Femur (tissue), 1 donor: ENCODE measurements at regions not wholly inside any gene's neighbourhood (a gene's known extent, or its start where the extent isn't known, plus 50 kb on each side); places are given as distances from the start of the nearest gene placed in this dataset.

Experiments
- DNase-seq: peaks from one replicate; pipeline ENCODE4 v3.0.0-alpha.2; 2017

DNA sequence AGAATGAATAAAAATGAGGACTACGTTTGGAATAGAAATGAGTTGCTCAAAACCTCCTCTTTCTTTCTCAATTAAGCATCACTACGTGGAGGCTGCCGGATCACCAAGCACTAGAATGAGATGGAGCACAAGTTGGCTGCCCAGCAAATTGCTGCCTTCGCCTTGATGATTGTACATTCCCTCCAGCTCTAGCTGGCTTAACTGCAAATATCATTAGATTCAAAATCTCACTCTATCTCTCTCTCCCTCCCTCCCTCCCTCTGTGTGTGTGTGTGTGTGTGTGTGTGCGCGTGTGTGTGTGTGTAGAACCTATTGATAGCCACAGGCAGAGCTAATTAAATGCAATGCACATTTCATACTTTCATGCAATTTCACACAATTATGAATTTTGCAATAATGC lies 310.7 kb upstream of the CDH4 start:
- DNase-seq = no peak

DNA sequence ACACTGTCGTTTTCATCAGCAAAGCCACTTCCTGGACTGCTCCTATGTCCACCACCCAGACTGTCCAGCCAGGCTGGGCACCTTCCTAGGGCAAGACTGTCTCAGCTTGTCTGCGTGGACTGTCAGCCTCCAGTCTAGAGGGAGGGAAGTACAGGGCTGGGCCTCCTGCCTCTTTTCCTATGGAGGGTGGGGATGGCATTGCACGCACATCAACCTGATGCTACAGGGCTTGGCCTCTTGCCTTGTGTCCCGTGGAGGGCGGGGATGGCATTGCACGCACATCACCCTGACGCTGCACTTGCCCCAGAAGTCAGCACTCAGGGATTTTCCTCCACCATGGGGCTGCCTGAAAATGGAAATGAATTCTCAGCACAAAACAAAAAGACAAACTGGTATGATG lies 304.2 kb upstream of the CDH4 start:
- no peak for DNase-seq

DNA sequence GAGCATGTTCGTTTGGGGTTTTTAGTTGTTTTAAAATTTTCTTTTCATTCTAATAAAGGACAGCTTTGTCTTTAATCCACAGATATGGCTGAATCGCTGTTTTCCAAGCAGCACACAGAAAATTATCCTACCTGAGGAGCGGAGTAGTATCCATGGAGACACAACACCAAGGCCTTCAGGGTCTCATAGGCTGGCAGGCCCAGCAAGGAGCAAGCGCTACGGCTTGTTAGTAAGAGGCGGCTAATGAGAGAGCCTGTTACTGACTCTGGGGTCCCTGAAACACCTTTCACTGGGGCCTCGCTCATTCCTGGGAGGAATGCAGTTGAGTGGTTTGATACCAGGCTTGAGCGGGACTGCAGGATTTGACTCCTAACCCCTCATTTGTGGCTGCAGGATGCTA lies 303.8 kb upstream of the CDH4 start:
- no peak for DNase-seq

DNA sequence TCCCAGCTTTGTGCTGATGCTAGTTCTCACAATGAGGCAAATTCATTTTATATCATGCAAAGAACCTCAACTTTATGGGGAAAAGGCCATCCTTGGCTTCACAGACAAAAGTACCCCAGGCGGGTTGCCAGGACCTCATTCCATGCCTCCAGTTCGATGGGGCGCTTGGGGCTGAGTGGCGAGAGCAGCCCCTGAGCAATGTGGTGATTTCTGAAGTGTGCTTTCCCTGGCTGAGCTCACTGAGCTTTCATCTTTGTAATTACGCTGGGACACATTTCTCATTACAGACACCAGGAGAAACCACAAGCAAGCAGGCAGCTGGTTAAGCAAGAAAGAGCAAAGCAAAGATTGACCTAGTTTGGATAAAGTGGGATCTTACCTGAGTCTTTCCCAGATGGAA lies 301.5 kb upstream of the CDH4 start:
- DNase-seq = no peak

- no peak for DNase-seq
Measured at GRCh38 chr20:60950974-60951373, 301.1 kb upstream of the CDH4 start.

DNA sequence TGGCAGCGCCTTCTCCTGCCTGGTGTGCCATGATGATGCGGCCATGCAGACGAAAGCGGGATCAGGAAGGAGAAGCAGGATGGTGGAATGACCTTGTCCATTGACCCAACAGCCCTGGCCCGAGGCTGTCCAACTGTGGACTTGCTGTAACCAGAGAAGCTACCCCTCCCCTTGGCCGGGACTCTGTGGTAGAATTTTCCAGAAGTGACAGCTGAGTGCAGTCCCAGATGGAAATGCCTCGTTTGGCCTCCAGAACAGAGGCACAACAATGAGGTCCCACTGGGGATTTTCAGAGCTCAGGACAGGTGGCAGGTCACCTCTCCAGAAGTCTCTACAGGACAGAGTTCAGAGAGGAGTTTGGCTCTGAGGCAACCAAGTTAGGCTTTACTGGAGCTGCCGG lies 299.2 kb upstream of the CDH4 start:
- no peak for DNase-seq

GRCh38 chr20:60953321-60953720 lies 298.7 kb upstream of the CDH4 start:
- DNase-seq = no peak

- DNase-seq = no peak
Measured at GRCh38 chr20:60955706-60956105, 296.4 kb upstream of the CDH4 start.

DNA sequence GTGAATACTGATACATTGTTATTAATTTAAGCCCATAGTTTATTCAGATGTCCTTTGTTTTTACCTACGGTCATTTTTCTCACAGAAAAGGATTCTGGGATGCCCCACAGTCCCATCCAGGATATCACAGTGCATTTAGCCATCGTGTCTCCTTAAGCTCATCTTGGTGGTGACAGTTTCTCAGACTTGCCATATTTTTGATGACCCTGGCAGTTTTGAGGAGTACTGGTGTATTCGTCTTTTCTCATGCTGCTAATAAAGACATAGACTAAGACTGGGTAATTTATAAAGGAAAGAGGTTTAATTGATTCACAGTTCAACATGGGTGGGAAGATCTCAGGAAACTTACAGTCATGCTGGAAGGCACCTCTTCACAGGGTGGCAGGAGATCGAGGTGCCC lies 295.9 kb upstream of the CDH4 start:
- no peak for DNase-seq

DNA sequence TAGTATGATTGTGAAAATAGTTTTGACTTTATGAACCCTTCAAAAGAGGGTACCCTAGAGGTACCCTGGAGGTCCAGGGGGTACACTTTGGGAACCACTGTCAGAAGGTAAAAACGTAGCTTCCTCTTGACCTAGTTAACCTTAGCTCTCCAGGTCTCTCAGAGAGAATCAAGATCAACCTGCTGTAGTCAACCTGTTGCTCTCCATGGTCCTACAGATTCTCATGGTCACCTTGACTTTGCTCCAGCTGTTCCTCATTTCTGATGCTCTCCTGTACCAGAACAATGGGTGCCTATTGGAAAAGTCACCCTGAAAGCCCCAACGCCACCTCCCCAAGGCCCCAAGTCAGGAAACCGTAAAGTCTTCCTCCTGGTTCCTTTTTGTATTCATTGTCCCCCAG lies 294.4 kb upstream of the CDH4 start:
- DNase-seq = no peak

- no peak for DNase-seq
Measured at GRCh38 chr20:60959971-60960370, 292.1 kb upstream of the CDH4 start.

GRCh38 chr20:60960500-60960899 lies 291.6 kb upstream of the CDH4 start:
- DNase-seq = no peak

DNA sequence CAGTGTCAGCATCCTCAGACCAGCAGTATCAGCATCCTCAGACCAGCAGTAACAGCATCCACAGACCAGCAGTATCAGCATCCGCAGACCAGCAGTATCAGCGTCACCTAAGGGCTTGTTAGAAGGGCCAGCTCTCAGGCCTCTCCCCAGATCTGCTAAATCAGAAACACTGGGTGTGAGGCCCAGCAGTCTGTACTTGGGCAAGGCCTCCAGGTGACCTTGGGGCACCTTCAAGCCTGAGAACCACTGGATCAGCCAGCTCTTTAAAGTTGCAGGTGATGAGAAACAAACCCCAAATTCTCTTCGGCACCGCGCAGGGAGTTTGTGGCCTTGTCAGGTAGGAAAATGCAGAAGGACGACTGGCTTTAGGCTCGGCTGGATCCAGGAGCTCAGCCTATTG lies 290.5 kb upstream of the CDH4 start:
- DNase-seq = no peak

- no peak for DNase-seq
Measured at GRCh38 chr20:60962367-60963045, 289.6 kb upstream of the CDH4 start.

DNA sequence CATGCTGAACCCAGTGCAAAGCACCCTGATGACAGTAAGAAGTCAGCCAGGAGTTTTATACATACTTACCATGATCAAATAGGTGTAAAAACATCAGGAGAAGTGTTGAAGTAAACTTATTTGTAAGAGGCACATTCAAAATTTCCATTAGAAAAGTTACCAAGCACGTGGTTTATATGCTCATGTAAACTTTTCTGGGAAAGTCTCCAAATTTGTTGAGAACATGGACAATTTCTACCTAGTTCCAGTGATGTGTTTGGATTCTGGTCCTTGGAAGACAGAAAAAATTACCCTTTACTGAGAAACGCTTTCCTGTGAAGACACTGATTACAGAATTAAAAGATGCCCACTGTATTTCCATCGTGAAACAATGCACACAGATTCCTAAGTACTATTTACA lies 288.9 kb upstream of the CDH4 start:
- no peak for DNase-seq

DNA sequence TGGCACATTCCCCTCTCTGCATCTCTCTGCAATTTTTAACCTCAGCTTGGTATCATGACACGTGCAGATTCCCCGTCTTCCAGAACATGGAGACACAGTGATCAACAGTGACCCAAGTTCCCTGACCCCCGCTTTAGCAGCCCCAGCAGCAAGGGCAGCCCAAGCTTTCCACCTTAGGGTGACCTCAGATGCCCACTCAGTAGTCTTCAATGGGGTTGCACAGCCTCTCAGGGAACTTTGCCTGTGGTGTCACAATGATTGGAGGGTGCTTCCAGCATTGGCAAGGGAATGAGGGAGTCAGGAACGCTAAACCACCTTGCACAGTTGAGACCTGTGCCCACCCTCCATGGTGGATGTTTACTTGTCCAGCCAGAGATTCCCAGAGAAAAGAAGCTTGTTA lies 287.1 kb upstream of the CDH4 start:
- DNase-seq = no peak

DNA sequence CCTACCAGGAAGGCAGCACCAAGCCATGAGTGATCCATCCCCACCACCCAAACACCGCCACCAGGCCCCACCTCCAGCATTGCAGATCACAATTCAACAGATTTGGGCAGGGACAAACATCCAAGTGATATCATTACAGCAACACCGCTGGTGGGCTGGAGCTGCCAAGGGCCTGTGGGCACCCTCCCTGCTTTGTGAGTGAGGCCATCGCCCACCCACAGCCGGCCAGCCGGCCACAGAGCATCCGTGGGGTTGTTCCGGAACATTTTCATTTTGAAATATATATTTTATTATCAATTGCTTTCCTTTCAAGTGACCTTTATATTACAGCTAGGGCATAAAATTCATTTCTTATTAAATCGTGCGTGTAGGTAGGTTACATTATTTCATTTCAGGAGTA lies 286.0 kb upstream of the CDH4 start:
- DNase-seq = no peak

- no peak for DNase-seq
Measured at GRCh38 chr20:60966766-60967165, 285.3 kb upstream of the CDH4 start.

GRCh38 chr20:60967431-60968316 lies 284.4 kb upstream of the CDH4 start:
- DNase-seq = no peak

GRCh38 chr20:60968853-60969720 lies 283.0 kb upstream of the CDH4 start:
- no peak for DNase-seq

- DNase-seq = no peak
Measured at GRCh38 chr20:60970601-60971000, 281.5 kb upstream of the CDH4 start.

DNA sequence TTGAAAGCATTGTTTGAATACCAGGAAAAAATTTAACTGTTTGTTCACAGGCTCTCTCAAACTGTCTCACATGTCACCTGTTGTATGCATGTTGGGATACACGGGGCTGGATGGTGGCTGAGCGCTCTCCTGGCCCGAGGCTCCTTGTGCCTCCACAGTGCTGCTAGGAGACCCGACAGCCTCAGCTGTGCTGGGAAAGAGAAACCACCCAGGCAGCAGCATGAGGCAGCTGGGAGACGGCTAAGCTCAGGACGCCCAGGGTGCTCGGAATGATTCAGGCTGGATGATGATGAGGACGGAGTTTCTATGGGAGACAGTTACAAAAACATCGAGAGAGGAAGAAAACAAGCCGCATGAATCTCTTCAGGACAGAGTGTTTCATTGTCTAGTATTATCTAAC lies 278.0 kb upstream of the CDH4 start:
- DNase-seq = no peak

DNA sequence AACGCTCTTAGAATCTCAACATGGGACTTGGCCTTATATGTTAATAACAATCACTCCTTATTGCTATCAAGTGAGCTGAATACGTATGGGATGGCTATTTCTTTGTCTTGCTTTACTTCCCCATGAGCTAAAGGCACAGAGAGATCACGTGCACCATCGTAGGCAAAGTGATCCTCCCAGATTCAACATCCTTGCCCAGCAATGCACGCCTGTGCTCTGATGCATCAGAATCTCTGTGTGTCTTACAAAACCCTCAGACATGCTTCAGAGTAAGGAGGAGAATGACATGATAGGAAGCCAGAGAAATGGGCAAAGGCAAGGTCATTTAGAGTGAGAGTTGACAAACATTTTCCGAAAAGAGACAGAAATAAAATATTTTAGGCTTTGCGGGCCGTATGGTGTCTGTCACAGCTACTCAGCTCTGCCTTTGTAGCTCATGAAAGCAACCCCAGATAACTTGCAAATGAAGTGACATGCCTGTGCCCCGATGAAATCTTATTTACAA lies 277.6 kb upstream of the CDH4 start:
- no peak for DNase-seq
